ENCODE measurements at regions not wholly inside any gene's neighbourhood (a gene's known extent, or its start where the extent isn't known, plus 50 kb on each side); places are given as distances from the start of the nearest gene placed in this dataset.

- intact Hi-C loops (cut with DNase I): no loop called here
- 61 to 69% (median 64%) methylated on average over 2 of the region's 2 CpGs for WGBS, 4 donors
Observed at GRCh38 chr4:32374206-32374605, 1654.0 kb downstream of the PCDH7 start.

GRCh38 chr4:32393806-32394205 is 1673.6 kb downstream of the PCDH7 start:
- Histone ChIP-seq H3K4me3 (no peak overlapping the region), H3K27me3 (no peaks in the 10 kb centered on the region), H3K27ac (no peak overlapping the region), H3K36me3 (replicated peaks in 1 of 2) (no peaks in the 10 kb centered on the region), H3K9me3 (replicated peaks in 1 of 3) (peaks cover 0 to 3% (median 0%) of the 10 kb centered on the region in 3 donors), H3K4me1 (replicated peaks in 1 of 2) (no peaks in the 10 kb centered on the region)
- no peak for DNase-seq
- intact Hi-C loops (cut with DNase I): no loop called here
- 46 to 54% (median 50%) methylated on average over 3 of the region's 3 CpGs for WGBS, 4 donors
- no peak for TF ChIP-seq CTCF (IDR thresholded peaks at IDR 0.05)
- TF ChIP-seq POLR2A (IDR thresholded peaks at IDR 0.05): no peak

More at GRCh38 chr4:32374206-32374605, 1654.0 kb downstream of the PCDH7 start:
- no peak for TF ChIP-seq CTCF (IDR thresholded peaks at IDR 0.05)
- no peak for TF ChIP-seq POLR2A (IDR thresholded peaks at IDR 0.05)
- Histone ChIP-seq H3K36me3 (replicated peaks in 1 of 2) (no peaks in the 10 kb centered on the region), H3K4me3 (no peak overlapping the region), H3K9me3 (replicated peaks in 1 of 3) (no peaks in the 10 kb centered on the region), H3K27me3 (no peaks in the 10 kb centered on the region), H3K4me1 (replicated peaks in 1 of 2) (no peaks in the 10 kb centered on the region), H3K27ac (no peak overlapping the region)
- no peak for DNase-seq

GRCh38 chr4:32394255-32394654 is 1674.1 kb downstream of the PCDH7 start:
- H3K36me3 ChIP-seq (replicated peaks in 1 of 2): no peaks in the 10 kb centered on the region
- 84 to 88% (median 86%) methylated on average over 1 of the region's 1 CpG for WGBS, 4 donors
- DNase-seq: no peak
- intact Hi-C loops (cut with DNase I): no loop called here
- no peak overlapping the region for H3K27ac ChIP-seq
- no peaks in the 10 kb centered on the region for H3K27me3 ChIP-seq
- H3K4me3 ChIP-seq: no peak overlapping the region
- H3K9me3 ChIP-seq (replicated peaks in 1 of 3): peaks cover 0 to 3% (median 0%) of the 10 kb centered on the region in 3 donors
- H3K4me1 ChIP-seq (replicated peaks in 1 of 2): no peaks in the 10 kb centered on the region
- TF ChIP-seq CTCF (IDR thresholded peaks at IDR 0.05) (no peak), POLR2A (IDR thresholded peaks at IDR 0.05) (no peak)

- intact Hi-C loops (cut with DNase I): no loop called here
- H3K27me3 ChIP-seq: no peaks in the 10 kb centered on the region
- no peak for DNase-seq
- H3K4me3 ChIP-seq: no peak overlapping the region
- TF ChIP-seq CTCF (IDR thresholded peaks at IDR 0.05): no peak
- TF ChIP-seq POLR2A (IDR thresholded peaks at IDR 0.05): no peak
- H3K27ac ChIP-seq: no peak overlapping the region
- WGBS, 4 donors: 65 to 80% (median 71%) methylated on average over 7 of the region's 7 CpGs
- peaks cover 0 to 16% (median 0%) of the 10 kb centered on the region in 3 donors for H3K9me3 ChIP-seq (replicated peaks in 1 of 3)
- H3K36me3 ChIP-seq (replicated peaks in 1 of 2): no peaks in the 10 kb centered on the region
- no peaks in the 10 kb centered on the region for H3K4me1 ChIP-seq (replicated peaks in 1 of 2)
Observed at GRCh38 chr4:32396507-32397070, 1676.4 kb downstream of the PCDH7 start.

Measured in adrenal gland (tissue), 9 donors.